Ovary (tissue), 7 donors: ENCODE measurements at regions not wholly inside any gene's neighbourhood (a gene's known extent, or its start where the extent isn't known, plus 50 kb on each side); places are given as distances from the start of the nearest gene placed in this dataset.

Experiments used
- DNase-seq, 5 donors: peaks; one replicate each; pipeline ENCODE4 v3.0.0-alpha.2; 2019 to 2020
- H3K27ac ChIP-seq, 2 donors: fragments of 200-600 bp; one replicate each; pipeline versions ENCODE4 v1.5.1 to v1.8.0; 2019 to 2022
- H3K27me3 ChIP-seq: fragments of 200-600 bp; one replicate; pipeline ENCODE4 v1.8.0; 2022
- H3K36me3 ChIP-seq: fragments of 200-600 bp; sonication (generic); one replicate; pipeline ENCODE4 v1.5.1; 2019
- H3K4me1 ChIP-seq: one replicate; pipeline ENCODE4 v1.8.1; 2013; ENCODE audit warnings: mild to moderate bottlenecking, moderate library complexity; ENCODE audit not compliant: insufficient read depth
- H3K4me3 ChIP-seq: fragments of 200-600 bp; sonication (generic); one replicate; pipeline ENCODE4 v1.5.1; 2017
- H3K9me3 ChIP-seq, 2 donors: fragments of 200-600 bp in 1 of 2; sonication (generic) in 1 of 2; one replicate each; pipeline versions ENCODE4 v1.5.1 to v1.8.1; 2013 to 2019; ENCODE audit warnings: mild to moderate bottlenecking in 1 of 2, moderate library complexity in 1 of 2
- EP300 ChIP-seq: sonication (generic); formaldehyde crosslinking; IDR thresholded peaks from one replicate; pipeline ENCODE4 v1.6.1; 2017; ENCODE audit warnings: antibody characterized with exemption
- POLR2A ChIP-seq: fragments of 450-650 bp; IDR thresholded peaks from one replicate; pipeline ENCODE4 v1.6.1; 2017; ENCODE audit warnings: antibody characterized with exemption, mild to moderate bottlenecking, moderate library complexity
- WGBS, 3 donors: extraction: QIAGEN DNeasy Blood & Tissue Kit in 1 of 3; methylation state at CpG; one replicate each; pipeline versions ENCODE4 v1.1.5 to v1.1.7; 2013 to 2017; 5-methylcytosine and 5-hydroxymethylcytosine counted together
- intact Hi-C, 4 donors: fragments of 100-400 bp; cut with DNase I; formaldehyde crosslinking; loops; one replicate each; pipeline versions ENCODE4 v1.11.0 to v1.15.1; 2022 to 2023
- TF ChIP-seq, protein P1 (sequence below), 3 donors: fragments of 450-650 bp in 2 of 3; fragments of 200-600 bp in 1 of 3; IDR thresholded peaks; one replicate each; pipeline versions ENCODE4 v1.5.1 to v1.8.0; 2016 to 2022; ENCODE audit warnings: antibody characterized with exemption in 3 of 3, mild to moderate bottlenecking in 1 of 3
- donor health status: DM: no; HTN: no; CAD: no; lungs with moderate emphysema.
- donor health status: DM: no; HTN: no; CAD: no.
- donor health status: Bipolar disorder and iron deficiency.
- donor health status: DM: no; HTN: no; CAD: no.
- donor health status: DM: yes; HTN: yes; CAD: no.

DNA sequence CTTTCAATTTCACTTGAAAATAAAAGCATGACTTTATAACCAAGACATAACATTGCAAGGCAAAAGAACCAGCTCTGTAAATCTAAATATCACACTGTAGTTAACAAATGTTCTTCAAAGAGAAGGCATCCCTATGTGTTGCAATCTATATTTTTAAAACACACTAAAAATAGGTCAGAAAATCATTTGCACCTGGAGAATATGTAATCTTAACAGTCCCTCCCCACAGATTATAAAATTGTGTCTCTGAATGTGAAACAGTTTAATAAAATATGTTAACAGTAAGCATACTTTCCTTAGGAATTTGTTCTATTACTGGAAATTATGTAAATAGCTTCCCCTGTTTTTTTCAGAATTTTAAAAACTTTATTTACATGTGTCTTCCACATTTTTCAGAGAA lies 351.9 kb downstream of the COL12A1 start:
- H3K4me1 ChIP-seq = peaks cover 4% of the 10 kb centered on the region
- intact Hi-C loops = no loop called here
- H3K27ac ChIP-seq = no peak overlapping the region
- H3K4me3 ChIP-seq = no peak overlapping the region
- no peaks in the 10 kb centered on the region for H3K27me3 ChIP-seq
- H3K36me3 ChIP-seq = no peaks in the 10 kb centered on the region
- no peak for DNase-seq
- no peaks in the 10 kb centered on the region for H3K9me3 ChIP-seq
- TF ChIP-seq POLR2A (no peak), EP300 (no peak)
- TF ChIP-seq, protein P1, sequence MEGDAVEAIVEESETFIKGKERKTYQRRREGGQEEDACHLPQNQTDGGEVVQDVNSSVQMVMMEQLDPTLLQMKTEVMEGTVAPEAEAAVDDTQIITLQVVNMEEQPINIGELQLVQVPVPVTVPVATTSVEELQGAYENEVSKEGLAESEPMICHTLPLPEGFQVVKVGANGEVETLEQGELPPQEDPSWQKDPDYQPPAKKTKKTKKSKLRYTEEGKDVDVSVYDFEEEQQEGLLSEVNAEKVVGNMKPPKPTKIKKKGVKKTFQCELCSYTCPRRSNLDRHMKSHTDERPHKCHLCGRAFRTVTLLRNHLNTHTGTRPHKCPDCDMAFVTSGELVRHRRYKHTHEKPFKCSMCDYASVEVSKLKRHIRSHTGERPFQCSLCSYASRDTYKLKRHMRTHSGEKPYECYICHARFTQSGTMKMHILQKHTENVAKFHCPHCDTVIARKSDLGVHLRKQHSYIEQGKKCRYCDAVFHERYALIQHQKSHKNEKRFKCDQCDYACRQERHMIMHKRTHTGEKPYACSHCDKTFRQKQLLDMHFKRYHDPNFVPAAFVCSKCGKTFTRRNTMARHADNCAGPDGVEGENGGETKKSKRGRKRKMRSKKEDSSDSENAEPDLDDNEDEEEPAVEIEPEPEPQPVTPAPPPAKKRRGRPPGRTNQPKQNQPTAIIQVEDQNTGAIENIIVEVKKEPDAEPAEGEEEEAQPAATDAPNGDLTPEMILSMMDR (IDR thresholded peaks at IDR 0.05) = no peak

DNA sequence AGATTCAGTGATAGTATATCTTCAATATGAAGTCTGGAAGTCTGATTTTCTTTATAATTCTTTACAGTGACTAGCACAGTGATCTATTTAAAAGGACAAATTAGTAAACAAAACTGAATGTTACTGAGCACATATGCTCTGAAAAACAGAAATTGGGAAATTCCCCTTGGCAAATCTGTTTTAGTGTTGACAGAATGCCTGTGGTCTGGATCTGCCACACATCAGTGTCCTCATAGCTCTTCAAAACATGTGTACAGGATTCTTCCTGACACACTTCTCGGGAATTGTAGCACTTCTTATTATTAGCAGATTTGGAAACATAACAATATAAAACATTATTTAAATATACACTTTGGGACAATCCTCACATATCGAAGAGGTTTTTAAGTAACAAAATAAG lies 354.3 kb downstream of the COL12A1 start:
- intact Hi-C loops = no loop called here
- peaks cover 4% of the 10 kb centered on the region for H3K4me1 ChIP-seq
- no peaks in the 10 kb centered on the region for H3K9me3 ChIP-seq
- DNase-seq = no peak
- H3K4me3 ChIP-seq = no peak overlapping the region
- no peak overlapping the region for H3K27ac ChIP-seq
- TF ChIP-seq, protein P1 (IDR thresholded peaks at IDR 0.05) = no peak
- TF ChIP-seq EP300 = no peak
- TF ChIP-seq POLR2A = no peak
- H3K36me3 ChIP-seq = no peaks in the 10 kb centered on the region
- H3K27me3 ChIP-seq = no peaks in the 10 kb centered on the region
- 39 to 63% (median 57%) methylated on average over 2 of the region's 2 CpGs for WGBS, 3 donors

DNA sequence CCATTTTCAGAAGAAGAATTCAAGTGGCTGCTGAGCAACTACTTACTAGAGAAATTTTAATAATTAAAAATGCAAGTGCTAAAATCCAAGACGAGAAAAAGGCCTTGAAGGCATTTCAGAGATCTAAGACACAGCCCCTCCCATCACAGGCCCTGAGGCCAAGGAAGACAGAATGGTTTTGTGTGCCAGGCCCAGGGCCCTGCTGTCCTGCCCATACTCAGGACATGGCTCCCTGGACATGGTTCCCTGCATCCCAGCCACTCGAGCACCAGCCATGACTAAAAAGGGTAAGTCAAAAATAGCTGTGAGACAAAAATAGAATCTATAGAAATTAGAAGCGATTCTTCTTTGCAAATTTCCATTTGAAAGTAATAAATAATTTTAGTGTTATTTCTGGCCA lies 364.9 kb downstream of the COL12A1 start:
- no peaks in the 10 kb centered on the region for H3K27me3 ChIP-seq
- no peaks in the 10 kb centered on the region for H3K36me3 ChIP-seq
- no peaks in the 10 kb centered on the region for H3K4me1 ChIP-seq
- no peaks in the 10 kb centered on the region for H3K9me3 ChIP-seq
- no peak overlapping the region for H3K4me3 ChIP-seq
- H3K27ac ChIP-seq = no peak overlapping the region
- TF ChIP-seq, protein P1 (IDR thresholded peaks at IDR 0.05) = no peak
- TF ChIP-seq EP300 (no peak), POLR2A (no peak)
- 87 to 94% (median 93%) methylated on average over 3 of the region's 3 CpGs for WGBS, 3 donors
- no peak for DNase-seq
- intact Hi-C loops = no loop called here

DNA sequence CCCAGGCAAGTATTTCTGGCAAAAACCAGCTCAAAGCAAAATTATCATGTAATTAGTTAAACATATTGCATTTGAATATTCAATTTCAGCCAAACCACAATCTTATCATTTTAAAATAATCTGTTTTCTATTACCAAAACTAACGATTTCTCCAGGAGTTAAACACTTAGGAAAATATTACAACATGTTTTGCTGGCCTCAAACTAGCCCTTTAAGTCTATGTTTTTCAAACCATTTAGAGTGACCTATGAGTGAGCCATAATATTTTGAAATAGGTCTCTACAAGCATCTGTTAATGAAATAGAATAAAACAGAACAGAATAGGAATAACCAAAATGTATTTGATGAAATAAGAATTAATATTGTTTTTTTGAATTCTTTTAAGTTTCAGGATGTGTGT lies 370.9 kb downstream of the COL12A1 start:
- Histone ChIP-seq H3K27ac (no peak overlapping the region), H3K36me3 (no peaks in the 10 kb centered on the region), H3K9me3 (no peaks in the 10 kb centered on the region), H3K4me1 (no peaks in the 10 kb centered on the region), H3K4me3 (no peak overlapping the region), H3K27me3 (no peaks in the 10 kb centered on the region)
- TF ChIP-seq, protein P1 (IDR thresholded peaks at IDR 0.05) = no peak
- TF ChIP-seq EP300 = no peak
- no peak for TF ChIP-seq POLR2A
- DNase-seq = no peak
- WGBS, 3 donors = 2 to 13% (median 4%) methylated on average over 1 of the region's 1 CpG
- intact Hi-C loops = no loop called here

DNA sequence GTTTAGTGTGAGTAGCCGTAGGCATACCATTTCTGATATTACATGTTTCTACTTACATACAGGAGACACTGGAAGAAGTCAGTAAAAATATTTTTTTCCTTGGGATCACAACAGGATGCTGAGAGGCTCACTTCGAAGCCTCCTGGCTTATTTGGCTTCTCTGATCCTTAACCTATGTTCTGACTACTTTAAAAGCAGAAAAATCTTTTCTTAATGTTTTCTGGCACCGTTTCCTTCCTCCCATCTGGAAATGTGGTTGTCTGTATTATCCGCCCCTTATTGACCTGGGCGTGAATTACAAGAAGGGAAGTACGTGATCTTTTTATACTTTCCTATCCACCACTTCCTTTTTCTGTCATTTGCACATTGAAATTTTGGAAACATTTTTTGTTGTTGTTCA lies 379.6 kb downstream of the COL12A1 start:
- DNase-seq = no peak
- Histone ChIP-seq H3K27me3 (no peaks in the 10 kb centered on the region), H3K4me1 (no peaks in the 10 kb centered on the region), H3K36me3 (no peaks in the 10 kb centered on the region), H3K9me3 (no peaks in the 10 kb centered on the region), H3K4me3 (no peak overlapping the region), H3K27ac (peak overlapping the region in 1 of 2 donors; percentile 63)
- intact Hi-C loops = no loop called here
- 5 to 8% (median 6%) methylated on average over 6 of the region's 6 CpGs for WGBS, 3 donors
- TF ChIP-seq EP300 (no peak), POLR2A (no peak)
